GM19455 (cell line): ENCODE measurements at regions not wholly inside any gene's neighbourhood (a gene's known extent, or its start where the extent isn't known, plus 50 kb on each side); places are given as distances from the start of the nearest gene placed in this dataset.
"Not testable (repeated sequence)": the region's sequence is repeated elsewhere in the genome, so short reads cannot be mapped to it uniquely, and the experiment has no call there.

Source experiments
- ATAC-seq: cut with Tn5 transposase; IDR thresholded peaks from one replicate; pipeline ENCODE4 v1.9.1; 2021; ENCODE audit not compliant: unreplicated experiment

DNA sequence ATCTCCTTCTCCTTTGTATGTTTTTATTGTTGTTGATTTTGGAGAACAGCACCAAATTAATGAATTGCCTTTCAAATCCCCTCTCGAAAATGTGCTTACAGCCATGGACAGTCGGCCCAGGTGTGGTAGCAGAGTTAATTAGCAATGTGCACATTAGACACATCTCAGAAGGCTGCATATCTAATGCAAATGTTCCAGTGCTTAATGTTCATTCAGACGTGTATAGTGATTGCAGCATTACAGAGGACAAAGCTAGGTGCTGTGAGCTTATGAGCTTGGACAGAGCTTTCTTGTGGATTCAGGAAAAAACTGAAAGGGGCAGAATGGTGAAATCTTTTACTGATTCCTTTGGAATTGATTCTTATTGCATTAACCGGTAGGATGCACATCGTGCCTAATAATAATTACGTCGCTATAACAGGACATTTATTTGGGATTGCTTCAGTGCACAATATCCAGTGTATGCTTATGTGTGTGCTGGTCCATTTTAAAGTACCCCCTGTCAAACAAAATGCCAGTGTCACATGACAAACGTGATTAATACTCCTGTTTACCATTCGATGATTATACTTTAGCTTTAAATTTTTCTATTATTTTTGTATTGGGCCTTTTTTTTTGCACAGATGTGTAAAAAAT lies 552.9 kb upstream of the EPHA5 start:
- ATAC-seq: no peak

DNA sequence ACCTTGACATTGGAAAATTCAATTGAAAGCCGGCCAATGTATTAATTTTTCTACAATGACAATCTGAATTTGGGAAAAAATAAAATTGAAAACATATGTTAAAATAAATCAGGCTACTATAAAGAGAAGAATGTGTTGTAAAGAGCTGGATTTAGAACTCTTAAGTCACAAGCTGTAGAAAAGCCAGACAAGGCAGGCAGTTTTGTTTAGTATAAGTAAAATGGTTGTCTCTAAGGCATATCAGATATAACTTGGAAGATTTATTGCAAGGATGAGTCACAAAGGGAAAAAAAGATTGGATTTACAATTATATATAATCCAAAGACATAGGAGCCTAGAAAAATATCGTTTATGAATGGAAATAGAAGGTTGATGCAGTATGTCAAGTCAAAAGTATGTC lies 549.1 kb upstream of the EPHA5 start:
- no peak for ATAC-seq

DNA sequence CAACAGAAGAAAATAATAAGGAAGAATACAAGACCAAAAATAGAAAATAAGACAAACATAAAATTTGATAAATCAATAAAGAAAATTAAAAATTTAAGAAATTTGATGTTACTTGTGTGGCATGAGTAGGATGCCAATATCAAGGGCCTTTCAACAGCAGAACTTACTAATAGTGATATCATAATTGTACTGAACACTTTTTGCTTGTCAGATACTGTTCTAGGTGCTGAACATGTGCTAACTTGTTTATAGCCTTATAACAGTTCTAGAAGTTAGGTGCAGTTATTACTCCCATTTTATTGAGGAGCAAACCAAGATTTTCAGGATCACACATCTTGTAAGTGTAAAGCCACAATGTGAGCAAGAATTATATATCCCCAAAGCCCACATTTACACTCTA lies 546.0 kb upstream of the EPHA5 start:
- no peak for ATAC-seq

DNA sequence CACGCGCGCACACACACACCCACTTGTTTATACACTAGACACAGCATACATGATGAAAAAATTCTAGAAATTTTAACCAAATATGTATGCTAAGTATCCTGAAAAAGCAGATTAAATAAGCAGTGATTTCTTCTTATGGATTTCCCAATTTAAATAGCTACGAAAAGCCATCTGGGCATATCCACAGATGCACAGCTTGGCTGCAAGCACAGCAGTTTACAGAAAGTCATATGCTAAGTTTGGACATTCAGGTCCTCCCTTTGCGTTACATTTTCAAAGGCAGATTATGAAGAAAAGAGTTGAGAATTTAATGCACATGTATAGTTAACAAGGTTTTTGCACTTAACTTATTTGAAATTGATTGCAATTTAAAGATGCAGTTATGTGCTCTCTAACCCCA lies 542.2 kb upstream of the EPHA5 start:
- ATAC-seq: no peak

DNA sequence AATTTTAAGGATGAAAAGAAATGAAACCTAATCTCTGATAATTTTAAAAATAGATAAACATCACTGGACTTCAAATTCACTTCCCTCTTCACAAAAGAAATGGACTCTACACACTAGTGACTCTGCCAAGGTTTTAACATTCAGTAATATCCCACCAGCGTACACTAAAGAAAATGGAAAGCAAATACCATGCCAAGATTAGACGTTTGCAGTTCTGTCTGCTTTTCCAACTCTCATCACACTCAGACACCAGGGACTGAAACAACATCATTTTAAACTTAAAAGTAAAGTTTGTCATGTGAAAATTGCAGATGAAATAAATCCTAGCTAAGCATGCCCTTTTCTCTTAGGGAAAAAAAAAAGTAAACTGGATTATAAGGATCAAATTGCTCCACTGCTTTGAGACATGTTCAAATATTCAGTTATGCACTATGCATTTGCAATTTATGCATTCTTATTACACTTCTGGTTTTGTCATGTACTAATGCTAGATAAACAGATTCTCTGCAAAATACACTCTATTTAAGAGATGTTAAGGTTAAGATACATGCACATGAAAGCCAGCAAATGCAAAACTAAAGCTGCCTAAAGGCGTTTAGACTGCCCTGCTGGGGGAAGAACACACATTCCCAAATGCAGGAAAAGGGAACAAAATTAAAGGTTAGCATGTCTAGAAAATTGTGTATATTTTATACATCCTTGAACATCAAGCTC lies 534.4 kb upstream of the EPHA5 start:
- ATAC-seq: no peak

DNA sequence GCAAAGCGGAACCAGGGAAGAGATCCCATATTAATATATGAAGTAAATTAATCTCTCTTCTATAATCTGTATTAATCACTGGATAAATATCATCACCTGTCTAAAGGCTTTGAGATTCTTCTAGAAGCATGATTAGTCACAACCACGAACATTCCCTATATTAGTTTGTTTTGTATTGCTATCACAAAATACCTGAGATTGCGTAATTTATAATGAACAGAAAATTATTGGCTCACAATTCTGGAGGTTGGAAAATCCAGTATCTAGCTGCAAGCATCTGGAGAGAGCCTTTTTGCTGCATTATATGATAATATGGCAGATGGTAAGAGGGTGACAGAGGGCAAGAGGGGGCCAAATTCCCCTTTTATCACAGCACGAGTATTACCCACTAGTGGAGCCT lies 532.6 kb upstream of the EPHA5 start:
- no peak for ATAC-seq

DNA sequence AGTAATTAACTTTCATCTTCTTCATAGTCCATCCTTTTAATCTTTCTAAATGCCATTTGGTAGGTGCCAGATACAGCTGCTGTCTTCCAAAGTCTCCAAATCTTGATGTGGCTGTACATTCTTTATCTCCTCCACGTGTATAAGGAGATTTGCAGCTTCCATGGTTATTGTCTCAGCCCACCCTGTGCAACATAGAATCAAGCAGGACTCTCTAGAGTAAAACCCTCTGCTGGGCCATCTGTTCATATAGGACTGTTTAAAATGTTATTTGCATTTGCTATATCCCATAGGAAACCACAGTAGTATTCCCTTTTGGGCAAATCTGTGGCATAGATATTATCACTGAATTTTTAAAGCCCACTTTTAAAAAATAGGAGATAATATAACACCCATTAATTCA lies 527.2 kb upstream of the EPHA5 start:
- ATAC-seq: no peak

DNA sequence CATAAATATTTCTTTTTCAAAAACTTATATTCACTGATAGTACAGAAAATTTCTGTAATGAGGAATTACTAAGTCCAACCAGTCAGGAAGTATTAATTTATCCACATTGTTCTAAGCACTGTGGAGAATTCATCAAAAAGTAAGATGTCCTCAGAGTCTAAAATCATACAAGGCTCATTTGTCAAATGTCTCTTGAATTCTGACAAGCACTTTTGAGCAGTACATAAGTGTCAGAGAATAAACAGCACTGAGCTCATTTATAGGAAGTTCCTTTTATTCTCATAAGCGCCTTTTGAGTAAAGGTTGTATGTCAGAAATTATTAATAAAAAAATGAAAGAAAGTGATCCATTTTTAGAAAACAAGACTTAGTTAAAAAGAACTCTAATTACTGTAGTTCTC lies 523.2 kb upstream of the EPHA5 start:
- no peak for ATAC-seq

DNA sequence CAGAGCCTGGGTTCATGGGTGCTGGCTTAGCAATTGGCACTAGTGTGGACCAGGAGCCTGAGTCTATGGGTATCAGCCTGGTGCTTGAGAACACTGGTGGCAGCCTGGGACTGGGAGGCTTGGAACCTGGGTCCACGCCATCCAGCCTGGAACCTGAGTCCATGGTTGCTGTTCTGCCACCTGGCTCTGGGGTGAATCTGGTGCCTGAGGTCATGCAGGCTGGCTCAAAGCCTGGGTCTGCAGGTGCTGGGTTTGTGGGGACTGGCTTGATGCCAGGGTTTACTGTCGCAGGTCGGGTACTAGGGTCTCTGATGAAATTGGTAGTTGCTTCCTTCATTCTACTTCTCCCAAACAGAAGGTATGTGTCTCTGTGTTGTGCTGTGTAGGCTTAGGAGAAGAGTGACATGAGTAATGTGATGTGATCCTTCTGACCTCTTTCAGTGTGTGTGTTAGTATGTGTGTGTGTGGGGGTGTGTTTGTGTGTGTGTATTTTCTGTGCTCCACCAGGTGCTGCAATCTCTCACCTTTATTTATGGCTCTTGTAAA lies 517.0 kb upstream of the EPHA5 start:
- ATAC-seq: no peak

DNA sequence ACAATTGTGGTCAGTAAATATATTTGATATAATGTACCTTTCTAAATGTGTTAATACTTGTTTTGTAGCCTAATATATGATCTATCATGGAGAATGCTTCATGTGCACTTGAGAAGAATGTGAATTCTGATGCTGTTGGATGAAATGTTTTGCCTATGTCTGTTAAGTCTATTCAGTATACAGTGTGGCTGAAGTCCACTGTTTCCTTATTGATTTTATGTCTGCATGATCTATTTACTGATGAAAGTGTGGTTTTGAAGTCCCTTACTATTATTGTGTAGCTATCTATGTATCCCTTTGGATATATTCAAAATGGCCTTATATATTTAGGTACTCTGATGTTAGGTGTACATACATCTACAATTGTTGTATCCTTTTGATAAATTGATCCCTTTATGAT lies 515.8 kb upstream of the EPHA5 start:
- no peak for ATAC-seq

DNA sequence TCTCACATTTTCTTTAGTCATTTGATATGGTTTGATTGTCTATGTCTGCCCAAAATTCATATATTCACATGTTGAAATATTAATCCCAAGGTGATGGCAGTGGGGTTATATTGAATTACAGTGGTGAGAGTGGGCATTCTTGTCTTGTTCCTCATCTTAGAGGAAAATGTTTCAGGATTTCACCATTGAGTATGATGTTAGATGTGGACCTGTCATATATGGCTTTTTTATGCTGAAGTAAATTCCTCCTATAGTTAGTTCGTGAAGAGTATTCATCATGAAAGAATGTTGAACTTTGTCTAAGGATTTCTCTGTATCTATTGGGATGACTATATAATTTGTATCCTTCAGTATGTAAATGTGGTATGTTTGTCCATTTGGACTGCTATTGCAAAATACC lies 512.3 kb upstream of the EPHA5 start:
- ATAC-seq: no peak

DNA sequence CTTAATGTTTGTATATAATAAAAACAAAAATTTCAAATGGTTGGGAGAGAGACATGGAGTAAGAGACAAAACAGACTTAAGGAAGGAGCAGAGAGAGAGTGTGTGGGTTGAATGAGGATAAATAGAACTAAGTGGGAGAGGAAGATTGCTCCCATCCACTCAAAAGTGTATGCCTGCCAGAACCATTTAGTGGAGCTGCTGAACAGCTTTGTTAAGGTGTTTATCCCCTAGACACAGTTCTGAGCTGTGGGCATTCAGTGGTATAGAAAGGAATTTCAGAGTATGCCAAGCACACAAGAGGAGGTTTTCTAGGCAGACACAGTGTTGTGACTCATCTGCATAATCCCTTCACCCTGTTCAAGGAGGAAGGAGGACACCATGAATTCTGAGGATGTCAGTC lies 508.6 kb upstream of the EPHA5 start:
- no peak for ATAC-seq

DNA sequence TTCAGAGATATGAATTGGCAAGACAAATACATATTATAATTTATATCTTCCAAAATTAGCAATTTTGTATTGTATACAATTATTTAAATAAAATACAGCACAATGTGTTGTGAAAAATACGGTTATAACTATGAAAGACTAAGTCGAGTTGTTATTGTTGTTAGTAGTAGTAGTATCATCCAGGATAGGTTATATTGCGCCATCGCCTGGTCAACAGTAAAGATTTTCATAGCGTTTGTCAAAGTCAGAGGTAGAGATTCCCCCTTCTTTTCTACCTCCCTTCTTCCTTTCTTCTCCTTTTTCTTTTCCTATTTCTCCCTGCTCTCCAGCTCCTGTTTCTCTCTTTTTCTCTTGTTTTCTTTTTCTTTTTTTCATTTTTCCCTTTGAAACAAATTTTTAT lies 499.1 kb upstream of the EPHA5 start:
- no peak for ATAC-seq

DNA sequence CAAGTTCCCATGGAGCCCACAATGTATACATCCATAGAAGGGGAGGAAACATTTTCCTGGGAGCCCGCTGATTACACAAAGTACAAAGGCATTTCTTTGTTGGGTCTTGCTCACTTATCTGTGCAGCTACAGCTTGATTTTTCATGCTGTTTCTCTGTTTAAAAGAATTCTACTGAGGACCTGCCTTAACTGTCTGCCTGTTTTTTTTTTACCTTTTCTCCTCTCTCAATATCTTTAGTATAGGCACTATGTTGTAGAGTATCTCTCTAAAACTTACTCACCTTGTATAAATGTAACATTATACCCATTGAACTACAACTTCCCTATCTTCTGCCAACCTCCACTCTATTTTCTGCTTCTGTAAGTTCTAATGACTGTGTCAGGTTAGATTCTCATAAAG lies 494.6 kb upstream of the EPHA5 start:
- no peak for ATAC-seq

DNA sequence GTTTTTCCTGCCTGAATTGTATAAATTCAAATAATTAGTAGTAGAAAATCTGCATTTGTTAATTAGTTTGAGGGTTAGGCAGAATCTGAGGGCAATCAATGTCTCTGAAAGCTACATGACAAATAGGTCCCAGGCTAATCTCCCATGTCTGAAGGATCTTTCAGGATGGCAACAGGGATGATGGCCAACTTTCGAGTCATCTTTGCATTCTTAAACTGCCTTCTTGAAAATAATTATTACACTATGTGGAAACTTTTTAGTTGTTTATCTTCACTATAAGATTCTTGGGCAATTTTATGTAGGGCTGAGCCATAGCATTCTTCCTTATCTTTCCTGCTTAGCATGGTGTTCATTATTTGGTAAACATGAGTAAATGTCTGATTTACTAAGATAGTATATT lies 490.3 kb upstream of the EPHA5 start:
- no peak for ATAC-seq

DNA sequence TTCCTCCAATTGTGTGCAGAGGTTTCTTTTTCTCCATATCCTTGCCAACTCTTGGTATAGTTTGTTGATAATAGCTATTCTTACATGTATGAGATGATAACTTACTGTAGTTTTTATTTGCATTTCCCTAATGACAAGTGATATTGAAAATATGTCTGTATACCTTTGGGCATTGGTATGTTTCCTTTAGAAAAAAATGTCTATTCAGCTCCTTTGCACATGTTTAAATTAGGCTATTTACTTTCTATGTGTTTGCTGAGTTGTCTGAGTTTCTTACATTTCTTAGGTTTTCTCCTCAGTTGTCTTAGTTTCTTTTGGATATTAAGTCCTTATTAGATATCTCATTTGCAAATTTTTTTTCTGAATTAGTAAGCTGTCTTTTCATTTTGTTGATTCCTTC lies 487.3 kb upstream of the EPHA5 start:
- ATAC-seq: no peak

DNA sequence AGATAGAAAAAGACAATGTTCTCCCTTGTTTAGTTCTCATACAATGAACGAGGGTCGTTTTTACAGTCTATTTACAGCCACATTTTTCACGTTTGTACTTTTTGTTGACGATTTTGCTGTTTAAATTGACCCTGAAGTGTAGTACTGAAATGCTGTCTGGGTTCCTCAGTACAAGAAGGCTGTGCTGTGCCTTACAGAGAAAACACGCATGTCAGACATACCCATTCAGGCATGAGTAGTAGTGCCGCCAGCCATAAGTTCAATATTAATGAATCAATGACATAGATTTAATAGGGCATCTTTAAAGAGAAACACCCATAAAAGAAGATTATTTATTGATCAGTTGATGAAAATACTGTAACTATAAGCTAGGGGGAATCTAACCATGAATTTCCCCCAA lies 459.8 kb upstream of the EPHA5 start:
- ATAC-seq: no peak

DNA sequence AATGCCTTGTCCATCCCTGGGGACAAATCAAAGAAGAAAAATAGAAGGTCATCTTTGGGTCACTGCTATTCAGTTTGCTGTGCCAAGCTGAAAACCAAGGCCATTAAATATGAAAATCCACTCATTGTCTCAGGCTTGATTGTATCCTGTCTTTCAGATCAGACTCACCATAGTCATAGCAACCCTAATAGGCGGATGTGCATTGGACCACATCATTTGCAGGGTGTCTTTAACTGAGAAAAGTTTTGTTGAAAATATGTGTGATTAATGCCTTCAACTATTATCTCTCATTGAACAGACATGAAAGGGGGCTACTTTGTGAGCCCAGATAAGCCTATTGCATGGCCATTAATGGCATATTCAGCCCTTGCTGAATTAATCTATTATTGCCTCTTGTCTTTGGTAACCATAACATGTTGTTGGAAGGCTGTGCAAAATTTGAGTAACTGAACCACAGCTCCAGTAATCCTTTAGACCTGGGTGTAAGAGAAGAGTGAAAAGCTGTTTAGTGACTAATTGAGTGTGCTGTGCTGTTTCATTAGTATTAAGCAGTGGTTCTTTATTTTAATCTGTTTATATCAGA lies 453.6 kb upstream of the EPHA5 start:
- no peak for ATAC-seq

DNA sequence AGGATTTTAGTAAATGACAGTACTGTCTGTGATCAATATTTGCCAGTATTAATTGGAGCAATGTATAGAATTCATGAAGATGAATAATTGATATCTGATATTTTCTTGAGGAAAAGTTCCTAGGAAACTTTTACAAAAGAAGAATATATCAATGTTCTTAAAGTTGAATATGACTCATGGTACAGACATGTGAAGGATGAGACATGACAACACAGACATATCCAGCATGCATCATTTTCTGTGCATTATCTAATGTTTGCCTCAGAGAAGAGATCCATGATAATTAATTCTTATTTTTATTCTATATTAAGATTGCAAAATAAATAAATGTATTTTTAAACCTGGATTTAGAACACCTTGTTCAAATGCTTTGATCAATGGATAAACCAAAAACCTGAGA lies 452.9 kb upstream of the EPHA5 start:
- no peak for ATAC-seq

DNA sequence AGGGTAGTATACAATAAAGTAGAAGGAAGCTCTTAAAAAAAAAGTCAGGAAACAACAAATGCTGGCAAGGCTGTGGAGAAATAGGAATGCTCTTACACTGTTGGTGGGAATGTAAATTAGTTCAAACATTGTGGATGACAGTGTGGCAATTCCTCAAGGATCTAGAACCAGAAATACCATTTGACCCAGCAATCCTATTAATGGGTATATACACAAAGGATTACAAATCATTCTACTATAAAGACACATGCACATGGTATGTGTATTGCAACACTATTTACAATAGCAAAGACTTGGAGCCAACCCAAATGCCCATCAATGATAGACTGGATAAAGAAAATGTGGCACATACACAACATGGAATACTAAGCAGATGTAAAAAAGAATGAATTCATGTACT lies 444.9 kb upstream of the EPHA5 start:
- not testable (repeated sequence) for ATAC-seq

DNA sequence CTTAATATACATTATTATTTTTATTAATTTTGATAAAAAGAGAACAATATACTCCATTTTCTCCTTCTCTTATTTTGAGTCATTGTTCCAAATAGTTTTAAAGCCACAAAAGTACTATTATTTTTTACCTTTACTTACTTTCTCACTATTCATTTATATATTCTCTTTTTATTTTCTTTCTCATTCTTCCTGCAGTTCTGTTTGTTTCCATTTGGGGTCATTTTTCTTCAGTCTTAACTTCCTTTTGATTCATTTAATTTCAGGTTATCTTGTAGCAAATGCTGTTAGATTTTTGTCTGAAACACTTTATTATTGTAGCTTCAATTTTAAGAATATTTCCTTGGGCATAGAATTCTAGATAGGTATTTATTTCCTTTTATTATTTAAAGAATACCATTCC lies 438.6 kb upstream of the EPHA5 start:
- no peak for ATAC-seq

DNA sequence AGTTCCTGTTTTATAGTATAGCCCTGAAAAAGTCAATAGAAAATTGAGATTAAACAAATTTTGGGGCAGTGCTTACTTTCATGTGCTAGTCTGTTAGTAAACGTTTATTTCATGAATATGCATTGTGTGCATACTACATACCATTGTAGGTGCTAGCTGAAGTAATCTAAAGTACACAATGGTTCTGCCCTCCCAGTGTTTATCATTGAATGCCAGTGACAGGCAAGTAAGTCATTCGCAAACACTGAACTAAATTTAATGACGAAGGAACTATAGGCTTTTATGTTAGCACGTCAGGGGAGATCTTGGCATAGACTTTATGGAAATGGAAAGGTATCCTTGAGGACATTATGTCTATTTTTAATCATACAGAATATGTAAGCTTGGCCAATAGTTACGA lies 426.9 kb upstream of the EPHA5 start:
- ATAC-seq: no peak

DNA sequence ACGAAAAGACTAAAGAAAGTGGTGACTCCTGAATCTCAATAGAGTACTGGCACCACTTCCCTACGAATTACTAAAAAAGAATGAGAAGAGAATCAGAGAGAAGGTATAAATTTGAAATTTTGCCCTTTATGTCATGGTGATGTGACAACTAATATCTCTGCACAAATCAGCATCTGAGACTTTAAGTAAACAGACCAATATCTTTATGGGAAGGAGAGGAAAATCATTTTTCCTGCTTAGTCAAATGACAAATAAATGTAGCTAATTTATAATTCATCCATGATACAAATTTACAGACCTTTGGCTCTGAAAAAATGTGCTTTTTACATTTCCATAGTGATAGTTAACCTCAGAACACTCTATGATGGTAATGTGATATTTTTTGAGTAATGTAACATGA lies 424.8 kb upstream of the EPHA5 start:
- no peak for ATAC-seq
